Activated CD4-positive, alpha-beta T cell treated with anti-CD3 and anti-CD28 coated beads, Interleukin-2, Interleukin-6, amounts not matched to agents 100 ng/mL and 50 ng/mL, durations not matched to agents 16 hours and 8 hours (primary cell): ENCODE measurements at regions not wholly inside any gene's neighbourhood (a gene's known extent, or its start where the extent isn't known, plus 50 kb on each side); places are given as distances from the start of the nearest gene placed in this dataset.
"Not testable (repeated sequence)": the region's sequence is repeated elsewhere in the genome, so short reads cannot be mapped to it uniquely, and the experiment has no call there.

ENCODE experiments used
- DNase-seq: peaks from one replicate; pipeline ENCODE4 v3.0.0-alpha.2; 2020

DNA sequence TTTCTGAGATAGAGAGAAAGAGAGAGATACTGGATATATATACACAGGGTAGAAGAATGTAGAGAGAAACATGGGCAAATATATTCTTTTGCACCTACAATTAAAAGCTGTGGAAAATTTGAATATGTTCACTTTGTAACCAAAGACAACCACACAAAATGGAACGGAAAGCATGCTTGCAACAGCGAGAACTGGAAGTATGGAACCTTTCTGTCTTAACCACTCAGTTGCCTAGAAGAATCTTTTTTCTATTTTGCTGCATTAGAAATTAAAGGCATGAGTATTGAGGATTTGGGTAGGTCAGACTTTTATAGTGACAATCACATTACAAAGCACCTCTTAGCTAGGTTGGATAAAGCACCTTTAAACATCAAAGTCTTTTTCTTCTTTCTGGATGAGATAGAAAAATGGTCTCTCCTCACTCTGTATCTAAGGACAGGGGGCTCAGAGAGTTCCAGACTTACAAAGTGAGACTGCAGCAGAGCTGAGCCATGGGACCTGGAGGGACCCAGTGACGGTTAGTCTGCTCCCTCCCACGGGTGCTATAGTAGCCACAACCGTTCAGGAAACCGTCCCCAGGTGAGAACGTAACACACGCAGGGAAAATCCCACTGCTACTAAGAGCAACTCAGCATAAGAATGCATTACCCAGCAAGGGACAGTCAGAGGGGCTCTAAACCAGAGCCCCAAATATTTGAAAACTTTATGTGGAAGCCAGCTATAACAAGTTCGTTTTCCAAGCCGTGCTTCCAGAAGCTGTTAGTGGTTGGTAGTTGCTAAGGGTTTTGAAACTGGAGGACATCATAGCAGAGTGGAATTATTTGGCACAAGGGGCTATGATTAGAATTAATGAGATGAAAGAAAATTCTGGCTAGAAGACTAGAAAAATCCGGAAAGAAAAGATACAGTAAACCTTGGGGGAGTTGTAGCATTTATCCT is 97.1 kb downstream of the DAD1 start:
- peak; percentile 56 for DNase-seq

DNA sequence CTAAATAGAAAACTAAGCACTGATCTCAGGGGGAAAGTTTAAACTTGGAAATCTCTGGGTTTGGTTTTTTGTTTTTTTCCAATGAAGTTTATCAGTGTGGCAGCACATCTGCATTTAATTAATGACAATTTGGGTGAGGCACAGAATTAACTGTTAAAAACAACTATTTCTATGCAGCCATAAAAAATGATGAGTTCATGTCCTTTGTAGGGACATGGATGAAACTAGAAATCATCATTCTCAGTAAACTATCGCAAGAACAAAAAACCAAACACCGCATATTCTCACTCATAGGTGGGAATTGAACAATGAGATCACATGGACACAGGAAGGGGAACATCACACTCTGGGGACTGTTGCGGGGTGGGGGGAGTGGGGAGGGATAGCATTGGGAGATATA is 98.0 kb downstream of the DAD1 start:
- not testable (repeated sequence) for DNase-seq

DNA sequence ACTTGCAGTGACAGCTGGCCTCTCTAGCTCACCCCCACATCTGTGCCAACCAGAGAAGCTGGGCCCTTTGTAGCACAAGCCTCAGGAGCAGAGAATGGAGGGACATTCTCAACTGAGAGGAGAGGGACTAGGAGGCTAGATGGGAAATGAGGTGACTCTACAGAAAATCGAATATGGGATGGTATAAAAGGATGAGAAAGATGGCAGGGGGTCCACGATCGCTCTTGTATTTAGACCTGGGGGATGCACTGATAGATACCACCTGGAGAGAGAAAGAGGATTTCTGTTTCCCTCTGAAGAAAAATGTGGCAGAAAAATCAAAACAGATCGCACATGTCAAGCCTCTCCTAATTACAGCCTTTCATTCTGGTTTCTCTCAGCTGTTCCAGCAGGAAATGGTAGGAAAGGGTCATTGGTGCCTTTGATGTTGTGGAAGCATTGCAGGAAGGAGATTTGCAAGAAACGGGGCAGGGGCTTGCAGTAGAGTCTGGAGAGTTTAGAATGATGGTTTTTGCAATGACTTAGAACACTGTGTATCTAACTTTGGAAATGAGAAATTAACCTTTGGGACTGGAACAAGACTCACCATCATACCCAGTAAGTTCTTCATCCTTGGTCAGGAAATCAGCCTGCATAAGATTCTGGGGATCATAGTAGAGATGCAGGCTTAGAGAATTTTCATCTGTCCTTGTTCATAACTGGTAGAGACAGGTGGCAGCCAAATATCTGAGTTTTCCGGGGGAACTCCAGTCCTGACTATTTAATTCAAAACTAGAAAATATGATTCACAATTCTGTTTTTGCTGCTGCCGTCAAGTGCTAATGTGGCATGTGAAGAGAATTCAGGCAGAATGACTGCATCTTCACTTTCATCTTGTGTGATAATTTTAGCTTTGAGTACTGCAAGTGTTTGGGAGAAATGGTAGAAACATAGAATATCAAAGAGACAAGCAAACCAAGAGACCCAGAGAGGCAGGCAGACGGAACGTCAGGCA is 98.8 kb downstream of the DAD1 start:
- peak; percentile 55 for DNase-seq

DNA sequence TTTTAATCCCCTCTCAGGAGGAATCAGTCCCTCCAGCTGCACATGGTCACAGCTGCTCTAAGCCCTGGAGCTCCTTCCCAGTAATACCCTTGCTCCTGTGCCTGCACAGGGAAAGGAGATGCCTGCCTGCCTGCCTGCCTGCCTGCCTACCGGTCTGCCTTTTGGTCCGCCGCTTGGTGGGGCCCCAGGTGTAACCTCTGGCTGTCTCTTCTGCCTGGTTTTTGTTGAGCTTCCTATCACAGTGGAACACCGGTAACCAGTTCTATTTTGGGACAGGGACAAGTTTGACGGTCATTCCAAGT is 99.8 kb downstream of the DAD1 start:
- no peak for DNase-seq

DNA sequence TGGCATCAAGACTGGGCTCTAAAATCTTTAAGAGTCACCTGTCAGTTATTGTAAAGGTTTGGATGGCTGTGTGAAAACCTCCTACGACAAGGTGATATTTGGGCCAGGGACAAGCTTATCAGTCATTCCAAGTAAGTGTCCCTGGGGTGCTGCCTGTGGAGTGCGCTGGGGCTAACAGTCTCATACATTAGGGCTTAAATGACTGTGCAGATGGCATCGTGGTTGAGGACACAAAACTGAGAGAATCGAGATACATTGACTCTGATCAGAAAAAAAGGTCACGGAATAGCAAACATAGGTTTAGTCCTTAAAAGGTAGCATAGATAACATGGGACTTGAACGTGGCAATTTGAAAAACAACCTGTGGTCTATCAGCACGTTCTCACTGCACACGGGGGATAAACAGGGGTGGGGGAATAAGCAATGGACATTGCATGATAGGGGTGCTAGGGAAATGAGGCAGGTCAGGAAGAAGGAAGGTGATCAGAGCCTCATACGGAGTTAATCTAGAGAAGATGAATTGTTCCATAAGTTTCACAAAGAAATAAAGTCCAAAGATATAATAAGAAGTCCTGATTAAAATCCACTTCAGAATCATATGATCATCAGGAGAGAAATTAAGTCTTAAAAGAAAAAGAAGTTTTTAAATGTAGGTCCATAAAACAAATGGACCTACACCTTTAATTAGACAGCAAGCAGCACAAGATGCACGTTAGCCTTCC is 100.3 kb downstream of the DAD1 start:
- peak; percentile 53 for DNase-seq

DNA sequence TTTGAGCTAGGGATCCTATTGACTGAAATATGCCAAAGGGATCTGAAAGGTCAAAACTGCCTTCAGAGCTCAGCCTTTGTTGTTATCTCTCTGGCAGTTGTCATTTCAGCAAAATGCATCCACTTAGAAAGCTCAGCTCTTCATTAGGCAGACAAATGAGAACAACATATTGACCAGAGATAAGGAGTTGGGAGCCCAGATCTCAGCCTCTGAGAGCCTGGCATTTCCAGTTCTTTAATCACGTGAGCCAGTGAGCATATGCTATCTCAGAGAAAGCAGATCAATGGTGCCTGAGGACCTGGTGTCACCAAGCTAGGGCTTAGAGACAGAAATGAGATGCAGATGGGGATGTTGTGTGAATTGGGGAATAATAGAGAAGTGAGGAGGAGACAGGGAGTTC is 101.1 kb downstream of the DAD1 start:
- DNase-seq, result no peak

DNA sequence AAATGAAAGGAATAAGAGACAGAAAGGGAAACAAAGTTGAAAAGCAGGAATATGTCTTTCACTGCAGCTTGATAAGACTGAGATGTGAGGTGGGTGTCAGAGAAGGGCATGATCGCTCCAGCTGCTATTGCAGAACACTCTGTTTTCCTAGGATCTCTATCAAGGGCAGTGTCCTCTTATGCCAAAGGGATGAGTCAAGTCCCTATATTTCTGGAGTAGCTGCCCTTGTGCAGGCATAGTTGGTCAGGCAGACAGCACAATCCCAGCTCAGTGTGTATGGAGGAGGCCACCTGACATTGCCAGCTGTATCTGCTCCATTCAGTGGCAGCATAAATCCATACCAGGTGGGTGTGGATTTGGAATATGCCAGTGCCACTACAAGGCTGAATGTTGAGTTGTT is 101.6 kb downstream of the DAD1 start:
- DNase-seq, result no peak

DNA sequence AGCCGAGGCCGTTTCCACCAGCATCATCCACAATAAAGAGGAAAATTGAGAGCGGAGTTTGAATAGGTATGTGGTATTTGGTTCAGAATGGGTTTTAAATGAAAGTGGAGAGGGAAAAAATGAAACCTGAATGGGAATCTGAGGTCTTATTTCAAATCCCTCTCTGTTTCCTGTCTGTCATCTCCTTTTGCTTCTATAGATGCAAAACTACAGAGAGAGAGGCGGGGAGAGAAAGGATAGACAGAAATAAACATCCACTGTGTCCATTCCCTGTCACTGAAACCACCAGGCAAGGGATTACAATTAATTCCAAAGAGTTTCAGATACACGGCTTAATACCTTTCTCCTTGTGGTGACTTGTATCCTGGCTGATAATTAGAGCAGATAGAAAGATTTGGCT is 102.3 kb downstream of the DAD1 start:
- DNase-seq, result no peak

DNA sequence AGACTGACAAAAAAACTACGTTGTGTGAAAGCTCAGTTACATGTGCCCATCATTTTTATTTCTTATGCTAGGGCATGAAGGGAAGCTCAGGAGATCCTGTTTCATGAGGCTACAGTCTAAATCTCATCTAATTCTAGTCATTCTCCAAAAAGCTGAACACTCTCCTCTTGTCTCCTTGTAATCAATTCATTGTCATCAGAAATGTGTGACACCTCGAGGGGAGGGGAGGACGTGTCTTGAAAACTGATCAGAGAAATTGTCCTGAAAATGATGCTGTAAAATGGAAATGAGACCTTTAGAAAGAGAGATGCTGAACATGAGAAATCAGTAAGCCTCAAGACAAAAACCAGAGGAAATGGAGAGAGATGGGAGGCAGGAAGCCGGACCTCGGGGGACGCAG is 103.4 kb downstream of the DAD1 start:
- DNase-seq, result no peak

DNA sequence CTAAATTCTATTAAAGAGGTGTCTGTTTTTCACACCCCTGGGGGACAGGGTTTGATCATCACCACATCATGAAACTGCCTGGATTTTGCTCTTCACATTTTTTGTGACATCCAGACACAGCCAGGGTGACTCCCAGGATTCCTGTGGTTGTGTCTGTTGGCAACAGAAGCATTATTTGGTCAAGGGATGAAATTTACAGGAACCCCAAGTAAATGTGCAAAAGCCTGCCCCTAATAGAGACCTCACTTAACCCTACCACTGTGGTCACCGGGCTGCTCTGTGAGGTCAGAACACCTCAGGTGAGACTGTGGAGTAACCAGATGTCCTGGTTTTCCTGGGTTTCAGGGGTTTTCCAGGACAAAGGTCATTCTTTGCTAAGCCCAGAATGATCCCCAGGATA is 103.8 kb downstream of the DAD1 start:
- no peak for DNase-seq

DNA sequence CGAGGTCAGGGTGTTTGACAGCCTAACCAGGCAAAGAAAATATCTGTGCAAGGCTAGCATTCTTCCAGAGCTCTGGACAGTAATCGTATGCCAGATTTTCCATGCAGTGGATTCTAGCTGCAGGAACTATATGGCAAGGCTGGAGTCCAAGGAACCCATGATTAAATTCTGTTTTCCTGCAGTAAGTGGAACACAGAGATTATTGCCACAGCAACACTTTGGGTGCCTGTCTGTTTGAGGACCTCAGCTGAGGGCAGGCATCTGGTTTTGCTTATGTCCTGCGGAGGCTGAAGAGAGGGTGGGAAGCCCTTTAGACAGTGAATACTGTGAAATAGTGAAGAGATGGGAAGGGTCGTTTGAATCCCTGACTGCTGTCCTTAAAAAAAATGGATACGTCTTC is 104.4 kb downstream of the DAD1 start:
- no peak for DNase-seq

DNA sequence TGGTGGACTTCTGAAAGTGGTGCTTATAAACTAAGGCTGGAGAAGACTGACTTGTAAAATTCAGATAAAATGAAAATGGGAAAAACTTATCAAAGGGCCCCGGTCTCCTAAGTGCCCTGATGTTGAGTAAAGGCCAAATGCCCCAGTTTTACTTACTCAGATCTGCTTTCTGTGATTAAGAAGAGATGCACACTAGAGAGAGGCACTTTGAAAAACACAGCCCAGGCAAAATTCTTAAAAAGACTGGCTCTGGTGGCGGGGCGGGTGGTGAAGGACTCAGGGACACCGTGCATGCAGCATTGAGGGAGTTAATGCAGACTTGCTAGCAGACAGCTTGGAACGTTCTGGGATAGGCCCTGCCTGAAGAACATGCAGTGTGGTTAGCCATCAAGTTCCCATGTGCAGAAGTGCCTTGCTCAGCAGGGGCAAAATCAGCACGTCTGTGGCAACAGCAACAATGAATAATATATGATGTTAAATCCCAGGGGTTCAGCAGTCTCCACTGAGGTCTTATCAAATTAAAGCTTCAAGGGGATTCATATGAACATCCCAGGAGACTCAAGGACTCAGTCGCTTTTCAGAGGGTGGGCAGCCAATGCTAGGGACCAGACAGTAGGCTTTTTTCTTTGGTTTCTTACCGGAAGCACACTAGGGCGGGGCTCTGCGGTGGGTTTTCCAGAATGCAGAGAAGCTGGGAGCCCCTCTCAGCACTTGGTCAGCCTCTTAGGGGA is 105.0 kb downstream of the DAD1 start:
- DNase-seq, result no peak

DNA sequence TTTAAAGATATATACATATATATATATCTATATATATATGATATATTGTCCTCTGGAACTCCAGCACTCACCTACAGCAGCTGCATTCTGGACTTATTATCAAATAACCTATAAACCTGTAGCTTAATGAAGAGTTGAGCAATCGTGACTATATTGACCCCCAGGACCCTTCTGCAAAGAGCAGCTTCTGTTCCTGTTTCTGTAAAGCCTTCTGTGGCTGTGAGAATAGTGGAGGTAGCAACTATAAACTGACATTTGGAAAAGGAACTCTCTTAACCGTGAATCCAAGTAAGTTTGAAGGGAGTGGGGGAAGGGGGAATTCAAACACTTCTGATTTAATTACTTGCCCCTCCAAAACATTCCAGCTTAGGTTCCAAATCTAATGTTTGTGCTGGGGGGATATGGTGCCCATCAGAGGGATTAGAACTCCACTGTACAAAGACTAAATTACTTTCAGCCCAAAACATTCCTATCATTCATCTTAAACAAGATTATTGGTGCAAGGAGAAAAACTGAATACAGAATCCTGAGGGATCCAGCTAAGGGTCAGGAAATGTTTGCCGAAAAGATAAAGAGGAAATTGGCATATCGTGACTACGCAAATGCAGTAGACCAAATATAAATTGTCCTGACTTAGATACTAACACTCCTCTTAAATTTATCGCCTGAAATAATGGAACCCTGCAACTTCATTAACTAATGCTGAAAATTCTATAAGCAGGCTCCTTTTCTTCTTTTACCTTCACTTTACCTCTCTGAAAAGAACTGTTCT is 106.1 kb downstream of the DAD1 start:
- no peak for DNase-seq

DNA sequence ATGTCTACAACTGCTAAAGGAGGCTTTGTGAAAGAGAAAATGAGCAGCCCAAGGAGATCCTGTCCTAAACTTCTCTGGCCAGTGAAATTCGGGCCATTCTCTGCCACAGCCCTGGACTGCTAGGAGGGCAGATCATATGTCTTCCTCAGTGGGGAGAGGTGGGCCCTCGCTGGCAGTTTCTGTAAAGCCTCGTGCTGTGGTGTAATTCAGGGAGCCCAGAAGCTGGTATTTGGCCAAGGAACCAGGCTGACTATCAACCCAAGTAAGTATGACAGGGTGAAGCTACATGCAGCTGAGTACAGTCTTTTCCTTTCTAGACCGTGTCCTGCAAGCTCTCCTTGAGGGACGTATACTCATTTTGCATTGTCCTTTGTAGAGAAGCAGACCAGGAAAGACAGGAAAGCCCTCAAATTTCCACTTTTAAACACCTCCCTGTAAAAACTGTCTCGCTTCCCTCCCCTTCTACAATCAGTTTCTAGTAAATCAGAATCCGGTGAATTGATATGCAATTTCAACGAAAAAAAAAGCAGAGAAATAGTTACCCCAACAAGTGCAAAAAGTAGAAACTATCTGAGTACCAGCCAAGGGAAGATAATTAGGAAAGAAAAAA is 106.8 kb downstream of the DAD1 start:
- no peak for DNase-seq

DNA sequence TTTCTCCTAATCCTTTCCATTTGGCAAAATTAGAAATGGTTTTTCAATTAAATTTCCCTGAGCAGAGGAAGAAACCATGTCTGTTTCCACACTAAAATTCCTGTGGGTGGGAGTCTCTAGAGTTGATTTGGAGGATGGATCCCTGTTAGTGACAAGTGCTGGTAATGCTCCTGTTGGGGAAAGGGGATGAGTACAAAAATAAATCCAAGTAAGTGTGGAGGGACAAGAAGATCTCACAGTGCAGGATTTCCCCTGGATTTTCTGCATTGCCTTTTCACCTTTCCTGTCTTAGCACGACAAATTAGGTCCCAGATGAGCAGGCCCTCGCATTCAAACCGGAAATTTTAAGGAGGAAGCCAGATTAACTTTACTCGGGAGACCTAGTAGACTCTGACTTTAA is 107.5 kb downstream of the DAD1 start:
- no peak for DNase-seq

DNA sequence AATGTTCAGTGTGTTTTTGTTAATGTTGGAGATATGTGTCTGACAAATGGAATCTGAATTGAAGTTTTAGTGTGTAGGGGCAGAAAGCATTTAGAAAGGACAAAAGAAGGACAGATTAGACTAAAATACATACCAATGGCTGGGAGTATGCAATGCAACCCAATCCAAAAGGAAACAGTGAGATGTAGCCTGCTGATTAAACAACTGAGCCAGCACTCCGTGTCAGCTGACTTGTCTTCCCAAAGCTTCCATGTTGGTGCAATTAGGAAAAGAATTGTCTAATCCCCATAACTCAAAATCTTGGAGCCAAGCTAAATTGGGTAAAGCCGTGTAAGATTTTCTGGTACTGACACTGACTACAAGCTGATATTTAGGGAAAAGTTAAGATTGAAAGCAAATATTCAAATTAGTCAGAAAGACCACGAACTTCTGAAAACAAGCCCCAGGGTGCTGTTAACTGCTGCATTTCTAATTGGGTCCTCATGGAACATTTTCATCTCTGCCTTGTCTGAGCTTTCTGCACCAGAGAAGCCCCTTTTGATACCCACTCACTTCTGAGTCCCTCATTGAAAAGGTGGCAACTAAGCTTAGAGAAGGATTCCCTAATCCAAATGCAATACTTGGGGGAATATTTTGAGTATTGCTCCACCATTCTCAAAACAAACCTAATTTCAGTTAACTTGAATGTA is 109.1 kb downstream of the DAD1 start:
- DNase-seq, result no peak

DNA sequence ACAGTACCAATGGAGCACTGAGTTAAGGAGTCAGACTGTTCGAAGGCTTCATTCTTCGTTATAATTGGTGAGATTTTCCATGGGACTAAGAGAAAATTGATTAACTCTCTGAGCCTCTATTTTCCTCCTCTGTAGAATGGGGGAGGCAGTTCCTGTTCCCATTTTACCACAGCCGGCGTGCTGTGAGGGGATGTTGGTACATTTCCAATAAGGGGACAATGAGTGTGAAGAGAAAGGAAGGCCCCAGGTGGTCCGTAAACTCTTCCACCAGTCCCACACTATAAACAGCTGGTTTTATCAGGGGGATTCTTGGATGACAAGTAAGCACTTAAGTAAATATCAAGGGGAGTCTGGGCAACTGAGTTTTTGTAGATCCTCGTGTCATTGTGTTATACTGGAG is 109.9 kb downstream of the DAD1 start:
- DNase-seq, result no peak

DNA sequence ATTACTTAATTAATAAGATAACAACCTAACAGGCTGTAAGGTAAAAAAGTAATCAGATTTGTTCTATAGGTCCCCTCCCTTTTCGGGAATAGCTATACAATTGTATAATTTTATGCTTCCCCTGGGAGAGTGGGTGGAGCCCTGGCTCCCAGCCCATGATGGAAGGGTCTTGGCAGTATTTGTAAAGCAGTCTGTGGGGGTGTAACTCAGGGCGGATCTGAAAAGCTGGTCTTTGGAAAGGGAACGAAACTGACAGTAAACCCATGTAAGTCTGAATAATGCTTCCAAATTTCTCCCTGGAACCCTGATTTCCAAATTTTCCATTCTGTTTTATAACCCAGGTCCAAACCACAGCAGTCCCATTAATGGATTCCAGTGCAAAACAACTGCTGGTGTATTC is 110.4 kb downstream of the DAD1 start:
- no peak for DNase-seq

DNA sequence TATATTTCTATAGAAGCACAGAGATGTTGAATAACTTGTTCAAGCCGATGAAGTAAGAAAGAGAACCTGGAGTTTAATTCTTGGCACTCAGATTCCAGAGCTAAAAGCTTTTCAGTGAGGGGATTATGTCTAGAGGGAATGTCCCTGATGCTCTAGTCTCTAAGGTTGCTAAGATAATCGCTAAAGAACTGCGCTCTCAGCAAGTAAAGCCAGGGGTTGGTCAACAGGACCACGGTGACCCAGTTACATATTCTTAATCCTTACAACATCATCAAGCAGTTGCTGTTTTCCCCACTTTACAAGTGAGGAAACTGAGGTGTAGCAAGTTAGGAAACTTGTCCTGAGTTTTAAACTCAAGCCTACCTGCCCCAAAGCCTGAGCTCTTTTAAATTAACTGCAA is 110.8 kb downstream of the DAD1 start:
- DNase-seq, result no peak

DNA sequence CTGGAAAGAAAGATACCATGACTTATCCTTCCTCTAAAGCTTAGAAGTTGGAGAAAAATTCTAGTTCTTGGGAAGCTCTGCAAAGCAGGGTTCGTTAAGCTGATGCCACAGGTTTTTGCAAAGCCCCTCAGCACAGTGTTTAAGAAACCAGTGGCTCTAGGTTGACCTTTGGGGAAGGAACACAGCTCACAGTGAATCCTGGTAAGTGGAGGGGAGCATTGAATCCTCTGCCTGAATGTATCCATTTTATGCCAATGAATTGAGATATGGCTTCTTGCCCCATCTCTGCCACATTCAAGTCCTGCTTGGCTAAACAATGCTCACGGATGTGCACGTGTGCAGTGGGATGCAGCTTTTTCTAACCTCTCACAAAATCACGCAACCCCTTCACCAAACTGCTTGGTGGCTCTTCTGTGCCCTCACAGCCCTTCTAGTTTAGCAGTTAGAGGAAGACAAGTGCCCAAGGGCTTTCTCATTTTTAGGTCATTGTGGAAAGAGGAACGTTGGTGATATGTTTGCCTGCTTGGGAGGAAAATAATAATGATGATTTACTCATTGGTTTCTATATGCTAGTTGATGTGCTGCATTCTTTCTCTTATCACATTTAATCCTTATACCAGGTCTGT is 111.3 kb downstream of the DAD1 start:
- no peak for DNase-seq
